HepG2 (cell line): ENCODE measurements at regions not wholly inside any gene's neighbourhood (a gene's known extent, or its start where the extent isn't known, plus 50 kb on each side); places are given as distances from the start of the nearest gene placed in this dataset.

Experiments
- ATAC-seq: fragments of 200-7000 bp; cut with Tn5 transposase; 3 replicates; pipeline ENCODE4 v1.9.1; 2020; ENCODE audit warnings: mild to moderate bottlenecking, moderate library complexity
- BruUV-seq: library from RNA; stranded (reverse); fragments of 400-500 nt; replicated peaks from 2 replicates; lab custom pipeline; 2021; lab: Mats Ljungman, UMichigan
- CTCF ChIA-PET: fragments of 300-600 bp; formaldehyde crosslinking; extraction: SDS; loops from one replicate; lab custom pipeline; 2021; ENCODE audit warnings: low total read pairs, inconsistent platforms, low intra/inter-chr PET ratio; lab: Yijun Ruan, JAX
- POLR2A ChIA-PET: fragments of 350-600 bp; sonication (Branson Sonifier 250); formaldehyde crosslinking; loops from one replicate; lab custom pipeline; 2020; ENCODE audit warnings: antibody characterized with exemption, inconsistent platforms; lab: Yijun Ruan, JAX
- DNase-seq: peaks from one replicate; pipeline ENCODE4 v3.0.0-alpha.2; 2015; ENCODE audit warnings: low spot score
- FAIRE-seq: peaks from 3 replicates; lab custom pipeline; 2011; peaks lifted over from hg19 to GRCh38; lab: Jason Lieb, UNC
- H2AFZ ChIP-seq: one replicate; pipeline ENCODE4 v1.6.1; 2011; ENCODE audit warnings: low read length, inconsistent platforms
- H3K27ac ChIP-seq: fragments of 300-600 bp; 3 replicates; pipeline ENCODE4 v1.8.0; 2011; ENCODE audit warnings: mixed run types, mild to moderate bottlenecking, mixed read lengths, low read length, inconsistent platforms; ENCODE audit not compliant: insufficient read depth; ENCODE audit errors: extremely low read length
- H3K27me3 ChIP-seq, 2 experiments: fragments of 200-600 bp in 1 of 2; 2 replicates in 1 of 2; 3 replicates in 1 of 2; pipeline versions ENCODE4 v1.6.0 to v1.8.0; 2011; ENCODE audit warnings: low read length in 2 of 2, mild to moderate bottlenecking in 2 of 2, moderate library complexity in 2 of 2, inconsistent platforms in 1 of 2; ENCODE audit not compliant: insufficient read depth in 2 of 2, control insufficient read depth in 1 of 2
- H3K36me3 ChIP-seq, 2 experiments: fragments of 200-600 bp in 1 of 2; replicated peaks in 1 of 2; 2 replicates in 1 of 2; 3 replicates in 1 of 2; pipeline versions ENCODE4 v1.5.1 to v1.8.0; 2011; ENCODE audit warnings: low read length in 2 of 2, inconsistent platforms in 1 of 2; ENCODE audit not compliant: insufficient read depth in 2 of 2, control insufficient read depth in 1 of 2
- H3K4me1 ChIP-seq: 2 replicates; pipeline ENCODE4 v1.5.1; 2012; ENCODE audit warnings: low read length, inconsistent platforms; ENCODE audit not compliant: insufficient read depth
- H3K4me2 ChIP-seq: 2 replicates; pipeline ENCODE4 v1.6.0; 2011; ENCODE audit warnings: low read depth, low read length, inconsistent platforms
- H3K4me3 ChIP-seq, 3 experiments: fragments of 200-600 bp in 1 of 3; sonication (generic), shearing (Covaris generic) in 1 of 3; replicated peaks in 1 of 3; 2 replicates each; pipeline ENCODE4 v1.5.1; 2011 to 2016; ENCODE audit warnings: low read length in 3 of 3, inconsistent platforms in 2 of 3, low read depth in 2 of 3, mild to moderate bottlenecking in 2 of 3, control low read depth in 1 of 3, mixed read lengths in 1 of 3; ENCODE audit not compliant: insufficient read depth in 1 of 3
- H3K79me2 ChIP-seq: one replicate; pipeline ENCODE4 v1.6.1; 2011; ENCODE audit warnings: low read length, inconsistent platforms; ENCODE audit not compliant: insufficient read depth
- H3K9ac ChIP-seq: 2 replicates; pipeline ENCODE4 v1.6.0; 2011; ENCODE audit warnings: mild to moderate bottlenecking, low read depth, low read length, inconsistent platforms; ENCODE audit not compliant: insufficient read depth
- H3K9me3 ChIP-seq: 2 replicates; pipeline ENCODE4 v1.5.1; 2012; ENCODE audit warnings: mild to moderate bottlenecking, low read length
- H4K20me1 ChIP-seq: 2 replicates; pipeline ENCODE4 v1.6.0; 2011; ENCODE audit warnings: inconsistent platforms, mild to moderate bottlenecking, low read length, moderate library complexity; ENCODE audit not compliant: insufficient read depth
- ARID4A ChIP-seq: sonication (generic); formaldehyde crosslinking; IDR thresholded peaks from 2 replicates; pipeline ENCODE4 v1.5.0; 2020; ENCODE audit warnings: mild to moderate bottlenecking, missing genetic modification reagents, borderline replicate concordance
- DR1 ChIP-seq: sonication (generic); formaldehyde crosslinking; IDR thresholded peaks from 2 replicates; pipeline ENCODE4 v1.8.0; 2021; ENCODE audit warnings: mild to moderate bottlenecking, missing genetic modification reagents, inconsistent platforms
- EHMT2 ChIP-seq: fragments of 200-600 bp; sonication (generic); IDR thresholded peaks from 2 replicates; pipeline ENCODE4 v1.7.0; 2017; ENCODE audit warnings: antibody characterized with exemption, low read depth, low read length, borderline replicate concordance
- KAT2B ChIP-seq: fragments of 150-350 bp; IDR thresholded peaks from 2 replicates; pipeline ENCODE4 v1.6.1; 2014; ENCODE audit warnings: low read depth, low read length, borderline replicate concordance
- MAFF ChIP-seq: IDR thresholded peaks from 2 replicates; pipeline ENCODE4 v1.6.1; 2011; ENCODE audit warnings: low read depth, low read length, improper control_type of control experiment
- MAFK ChIP-seq, 2 experiments: IDR thresholded peaks in 1 of 2; conservative IDR thresholded peaks in 1 of 2; 2 replicates each; pipeline ENCODE4 v1.6.1; 2011; ENCODE audit warnings: improper control_type of control experiment in 2 of 2, low read length in 2 of 2
- RERE ChIP-seq: IDR thresholded peaks from 2 replicates; pipeline ENCODE4 v1.6.1; 2016; ENCODE audit warnings: low read depth, missing genetic modification reagents, missing compliant biosample characterization
- TEF ChIP-seq: sonication (generic); formaldehyde crosslinking; IDR thresholded peaks from 2 replicates; pipeline ENCODE4 v1.5.0; 2020; ENCODE audit warnings: missing genetic modification reagents
- ZIK1 ChIP-seq: sonication (generic); formaldehyde crosslinking; IDR thresholded peaks from 2 replicates; pipeline ENCODE4 v1.5.0; 2020; ENCODE audit warnings: mild to moderate bottlenecking, low read depth, missing genetic modification reagents, borderline replicate concordance
- ZNF530 ChIP-seq: sonication (generic); formaldehyde crosslinking; IDR thresholded peaks from 2 replicates; pipeline ENCODE4 v1.5.0; 2020; ENCODE audit warnings: low read depth, mild to moderate bottlenecking, missing genetic modification reagents
- WGBS: methylation state at CpG from one replicate; pipeline ENCODE4 v1.1.6; 2017; ENCODE audit warnings: low lambda C conversion rate; 5-methylcytosine and 5-hydroxymethylcytosine counted together
- in situ Hi-C: cut with HindIII; loops from 2 replicates; pipeline ENCODE4 v1.10.0; 2017; ENCODE audit warnings: low pct_unique_long_range_greater_than_20kb; ENCODE audit not compliant: extremely low pct_ligation_motif_present
- intact Hi-C: fragments of 100-400 bp; cut with micrococcal nuclease; formaldehyde crosslinking; loops from one replicate; pipeline ENCODE4 v1.10.0; 2022; ENCODE audit not compliant: unreplicated experiment

- no peak for TF ChIP-seq ARID4A (CRISPR knock-in tag)
Observed at GRCh38 chr11:31921081-31921480, 110.0 kb upstream of the PAX6 start (continued).

- Histone ChIP-seq H2AFZ (no peak overlapping the region), H3K27me3 (peaks cover 0 to 3% of the 10 kb centered on the region in 2 experiments; a peak in 1 of 5 replicates), H4K20me1 (no peaks in the 10 kb centered on the region), H3K27ac (no peak overlapping the region), H3K9ac (no peak overlapping the region), H3K4me2 (no peak overlapping the region), H3K4me3 (no peak overlapping the region), H3K4me1 (no peaks in the 10 kb centered on the region), H3K36me3 (no peaks in the 10 kb centered on the region), H3K79me2 (no peaks in the 10 kb centered on the region), H3K9me3 (no peaks in the 10 kb centered on the region)
- FAIRE-seq (no peak), DNase-seq (no peak), ATAC-seq (no peak)
- intact Hi-C loops: no loop called here
- in situ Hi-C loops: no loop called here
- TF ChIP-seq ZNF530 (CRISPR knock-in tag) (no peak), KAT2B (no peak), MAFF (peak; percentile 65), TEF (no peak), ZIK1 (CRISPR knock-in tag) (no peak), EHMT2 (no peak), DR1 (CRISPR knock-in tag) (no peak), MAFK (conservative IDR thresholded peaks at IDR 0.05 in 1 of 2, IDR thresholded peaks at IDR 0.05 in 1 of 2; ENCODE audit: low read length in 2 of 2) (peak; percentile 35 to 82; a peak in 3 of 4 replicates), RERE (no peak)
- POLR2A ChIA-PET: no interaction called here
- no TSS peak for BruUV-seq
- WGBS: 17% methylated on average over 5 of the region's 5 CpGs
- CTCF ChIA-PET: no interaction called here
Observed at GRCh38 chr11:31919175-31919574, 108.1 kb upstream of the PAX6 start.
